GM23338 (cell line): ENCODE measurements at regions not wholly inside any gene's neighbourhood (a gene's known extent, or its start where the extent isn't known, plus 50 kb on each side); places are given as distances from the start of the nearest gene placed in this dataset.
A peak's percentile ranks its signal among the peaks of the same experiment; 100 is the strongest.

ENCODE experiments used
- CREB1 ChIP-seq: fragments of 250-450 bp; sonication (Bioruptor Pico); IDR thresholded peaks from 2 replicates; pipeline ENCODE4 v1.5.0; 2020; ENCODE audit warnings: low read depth, mild to moderate bottlenecking, moderate library complexity
- EZH2 ChIP-seq: fragments of 200-600 bp; sonication (generic); IDR thresholded peaks from one replicate; pipeline ENCODE4 v1.8.0; 2017; ENCODE audit warnings: antibody characterized with exemption, mild to moderate bottlenecking, low read depth; ENCODE audit not compliant: unreplicated experiment
- EZH2phosphoT487 ChIP-seq: fragments of 200-600 bp; sonication (generic); IDR thresholded peaks from one replicate; pipeline ENCODE4 v1.8.1; 2018; ENCODE audit warnings: antibody characterized with exemption; ENCODE audit not compliant: unreplicated experiment
- JUNB ChIP-seq: IDR thresholded peaks from one replicate; pipeline ENCODE4 v1.6.1; 2016; ENCODE audit warnings: antibody characterized with exemption; ENCODE audit not compliant: unreplicated experiment
- NANOG ChIP-seq: IDR thresholded peaks from 2 replicates; pipeline ENCODE4 v1.6.1; 2016; ENCODE audit warnings: antibody characterized with exemption, borderline replicate concordance
- POLR2AphosphoS5 ChIP-seq: IDR thresholded peaks from 2 replicates; pipeline ENCODE4 v1.6.1; 2016; ENCODE audit warnings: antibody characterized with exemption, low read depth
- REST ChIP-seq: IDR thresholded peaks from one replicate; pipeline ENCODE4 v1.6.1; 2018; ENCODE audit warnings: antibody characterized with exemption; ENCODE audit not compliant: unreplicated experiment
- STAT1 ChIP-seq: IDR thresholded peaks from one replicate; pipeline ENCODE4 v1.6.1; 2016; ENCODE audit warnings: antibody characterized with exemption; ENCODE audit not compliant: unreplicated experiment
- ZNF331 ChIP-seq: fragments of 250-450 bp; sonication (Bioruptor Pico); IDR thresholded peaks from 2 replicates; pipeline ENCODE4 v1.5.0; 2020; ENCODE audit warnings: low read depth, mild to moderate bottlenecking, moderate library complexity
- TF ChIP-seq, protein P1 (sequence below), 2 experiments: fragments of 200-600 bp in 1 of 2; sonication (generic) in 1 of 2; conservative IDR thresholded peaks; 2 replicates each; pipeline versions ENCODE4 v1.5.1 to v1.6.1; 2016 to 2017; ENCODE audit warnings: antibody characterized with exemption in 2 of 2, low read depth in 2 of 2, mild to moderate bottlenecking in 2 of 2, moderate library complexity in 1 of 2
- TF ChIP-seq, protein P2 (sequence below): IDR thresholded peaks from 2 replicates; pipeline ENCODE4 v1.6.1; 2016; ENCODE audit warnings: antibody characterized with exemption

DNA sequence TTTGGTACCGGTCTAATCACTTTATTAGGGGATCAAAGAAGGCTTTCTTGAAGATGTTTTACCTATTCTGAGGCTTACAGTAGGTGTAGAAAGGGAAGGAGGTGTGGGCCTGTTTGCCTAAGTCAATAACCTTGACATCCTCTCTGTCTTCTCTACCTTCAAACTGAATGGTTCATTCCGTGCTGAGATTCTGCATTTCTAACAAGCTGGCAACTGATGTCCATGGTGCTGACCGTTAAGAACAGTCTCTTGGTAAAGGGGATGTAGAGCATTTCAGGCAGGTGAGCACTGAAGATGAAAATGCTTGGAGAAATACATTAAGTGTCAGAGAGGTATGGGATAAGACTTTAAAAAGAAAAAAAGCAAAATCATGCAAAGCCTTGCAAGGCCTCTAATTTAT lies 51.5 kb upstream of the DGKB start:
- TF ChIP-seq, protein P1, sequence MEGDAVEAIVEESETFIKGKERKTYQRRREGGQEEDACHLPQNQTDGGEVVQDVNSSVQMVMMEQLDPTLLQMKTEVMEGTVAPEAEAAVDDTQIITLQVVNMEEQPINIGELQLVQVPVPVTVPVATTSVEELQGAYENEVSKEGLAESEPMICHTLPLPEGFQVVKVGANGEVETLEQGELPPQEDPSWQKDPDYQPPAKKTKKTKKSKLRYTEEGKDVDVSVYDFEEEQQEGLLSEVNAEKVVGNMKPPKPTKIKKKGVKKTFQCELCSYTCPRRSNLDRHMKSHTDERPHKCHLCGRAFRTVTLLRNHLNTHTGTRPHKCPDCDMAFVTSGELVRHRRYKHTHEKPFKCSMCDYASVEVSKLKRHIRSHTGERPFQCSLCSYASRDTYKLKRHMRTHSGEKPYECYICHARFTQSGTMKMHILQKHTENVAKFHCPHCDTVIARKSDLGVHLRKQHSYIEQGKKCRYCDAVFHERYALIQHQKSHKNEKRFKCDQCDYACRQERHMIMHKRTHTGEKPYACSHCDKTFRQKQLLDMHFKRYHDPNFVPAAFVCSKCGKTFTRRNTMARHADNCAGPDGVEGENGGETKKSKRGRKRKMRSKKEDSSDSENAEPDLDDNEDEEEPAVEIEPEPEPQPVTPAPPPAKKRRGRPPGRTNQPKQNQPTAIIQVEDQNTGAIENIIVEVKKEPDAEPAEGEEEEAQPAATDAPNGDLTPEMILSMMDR (conservative IDR thresholded peaks at IDR 0.05; ENCODE audit: low read depth in 2 of 2) = no peak
- TF ChIP-seq JUNB = no peak
- TF ChIP-seq POLR2AphosphoS5 = no peak
- no peak for TF ChIP-seq EZH2phosphoT487
- TF ChIP-seq EZH2 = no peak
- TF ChIP-seq NANOG = no peak
- peak; percentile 75 for TF ChIP-seq REST
- no peak for TF ChIP-seq ZNF331 (CRISPR knock-in tag)
- no peak for TF ChIP-seq CREB1 (CRISPR knock-in tag)
- TF ChIP-seq STAT1 = no peak
- TF ChIP-seq, protein P2, sequence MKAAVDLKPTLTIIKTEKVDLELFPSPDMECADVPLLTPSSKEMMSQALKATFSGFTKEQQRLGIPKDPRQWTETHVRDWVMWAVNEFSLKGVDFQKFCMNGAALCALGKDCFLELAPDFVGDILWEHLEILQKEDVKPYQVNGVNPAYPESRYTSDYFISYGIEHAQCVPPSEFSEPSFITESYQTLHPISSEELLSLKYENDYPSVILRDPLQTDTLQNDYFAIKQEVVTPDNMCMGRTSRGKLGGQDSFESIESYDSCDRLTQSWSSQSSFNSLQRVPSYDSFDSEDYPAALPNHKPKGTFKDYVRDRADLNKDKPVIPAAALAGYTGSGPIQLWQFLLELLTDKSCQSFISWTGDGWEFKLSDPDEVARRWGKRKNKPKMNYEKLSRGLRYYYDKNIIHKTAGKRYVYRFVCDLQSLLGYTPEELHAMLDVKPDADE = no peak
